OCI-LY1 (cell line): ENCODE measurements at regions not wholly inside any gene's neighbourhood (a gene's known extent, or its start where the extent isn't known, plus 50 kb on each side); places are given as distances from the start of the nearest gene placed in this dataset.

Source experiments
- H2AFZ ChIP-seq: fragments of 200-600 bp; sonication (generic), shearing (Covaris generic); 2 replicates; pipeline ENCODE4 v1.6.0; 2014; ENCODE audit warnings: antibody characterized with exemption, mild to moderate bottlenecking, low read length
- H3F3A ChIP-seq: fragments of 200-600 bp; sonication (generic), shearing (Covaris generic); 2 replicates; pipeline ENCODE4 v1.6.0; 2014; ENCODE audit warnings: mild to moderate bottlenecking, antibody characterized with exemption, low read length, moderate library complexity; ENCODE audit not compliant: insufficient read depth
- H3K27ac ChIP-seq: fragments of 200-600 bp; sonication (generic); 2 replicates; pipeline ENCODE4 v1.5.1; 2014; ENCODE audit warnings: low read length, mixed run types, mild to moderate bottlenecking, low read depth; ENCODE audit not compliant: poor library complexity, severe bottlenecking
- H3K27me3 ChIP-seq: fragments of 200-600 bp; sonication (generic); 2 replicates; pipeline ENCODE4 v1.6.0; 2014; ENCODE audit warnings: antibody characterized with exemption, mild to moderate bottlenecking, low read length, moderate library complexity; ENCODE audit not compliant: insufficient read depth
- H3K36me3 ChIP-seq: fragments of 200-600 bp; sonication (generic); 2 replicates; pipeline ENCODE4 v1.6.1; 2014; ENCODE audit warnings: mild to moderate bottlenecking, antibody characterized with exemption, low read length, moderate library complexity, mixed read lengths; ENCODE audit not compliant: insufficient read depth
- H3K4me1 ChIP-seq: fragments of 200-600 bp; sonication (generic); 2 replicates; pipeline ENCODE4 v1.5.1; 2014; ENCODE audit warnings: mild to moderate bottlenecking, low read length, moderate library complexity; ENCODE audit not compliant: insufficient read depth, severe bottlenecking
- H3K4me2 ChIP-seq: fragments of 200-600 bp; sonication (generic), shearing (Covaris generic); 2 replicates; pipeline ENCODE4 v1.6.1; 2014; ENCODE audit warnings: low read length
- H3K4me3 ChIP-seq: fragments of 200-600 bp; sonication (generic); 2 replicates; pipeline ENCODE4 v1.5.1; 2014; ENCODE audit warnings: low read length, low read depth, mild to moderate bottlenecking, mixed read lengths; ENCODE audit not compliant: poor library complexity, severe bottlenecking
- H3K79me2 ChIP-seq: fragments of 200-600 bp; shearing (Covaris generic); 2 replicates; pipeline ENCODE4 v1.6.1; 2016; ENCODE audit warnings: mixed run types, low read length, mixed read lengths; ENCODE audit not compliant: insufficient read depth
- H3K9ac ChIP-seq: fragments of 200-600 bp; sonication (generic), shearing (Covaris generic); 2 replicates; pipeline ENCODE4 v1.6.1; 2014; ENCODE audit warnings: mild to moderate bottlenecking, low read length, mixed read lengths
- H3K9me2 ChIP-seq: fragments of 200-600 bp; sonication (generic), shearing (Covaris generic); 2 replicates; pipeline ENCODE4 v1.6.1; 2014; ENCODE audit warnings: low read depth, mild to moderate bottlenecking, low read length, mixed read lengths
- H3K9me3 ChIP-seq: fragments of 200-600 bp; shearing (Covaris generic); 2 replicates; pipeline ENCODE4 v1.6.1; 2014; ENCODE audit warnings: low read length, mixed read lengths
- H4K20me1 ChIP-seq: fragments of 200-600 bp; sonication (generic), shearing (Covaris generic); 2 replicates; pipeline ENCODE4 v1.6.0; 2016; ENCODE audit warnings: mild to moderate bottlenecking, low read length; ENCODE audit not compliant: insufficient read depth
- CTCF ChIP-seq: fragments of 200-600 bp; sonication (generic), shearing (Covaris generic); IDR thresholded peaks from 2 replicates; pipeline ENCODE4 v1.5.1; 2017; ENCODE audit warnings: mild to moderate bottlenecking, antibody characterized with exemption, low read length, moderate library complexity, mixed read lengths
- EZH2 ChIP-seq: fragments of 200-600 bp; sonication (generic), shearing (Covaris generic); IDR thresholded peaks from 2 replicates; pipeline ENCODE4 v1.8.0; 2017; ENCODE audit warnings: borderline replicate concordance, mixed run types, mild to moderate bottlenecking, antibody characterized with exemption, low read length, moderate library complexity, mixed read lengths

GRCh38 chr22:47750086-47750485 is 987.6 kb downstream of the TBC1D22A start:
- Histone ChIP-seq H3K4me2 (no peak overlapping the region), H3K36me3 (no peaks in the 10 kb centered on the region), H3K4me1 (no peaks in the 10 kb centered on the region), H3F3A (no peaks in the 10 kb centered on the region), H3K27me3 (peaks cover 7% of the 10 kb centered on the region; the same call in 1 of the 2 replicates), H3K9ac (no peak overlapping the region), H3K9me3 (no peaks in the 10 kb centered on the region), H3K79me2 (no peaks in the 10 kb centered on the region), H3K4me3 (no peak overlapping the region), H3K9me2 (no peaks in the 10 kb centered on the region), H4K20me1 (no peaks in the 10 kb centered on the region), H3K27ac (no peak overlapping the region), H2AFZ (no peak overlapping the region)
- TF ChIP-seq EZH2 (no peak), CTCF (no peak)

GRCh38 chr22:47748957-47749356 is 986.5 kb downstream of the TBC1D22A start:
- Histone ChIP-seq H2AFZ (no peak overlapping the region), H3K27me3 (peaks cover 4% of the 10 kb centered on the region; the same call in 1 of the 2 replicates), H3K79me2 (no peaks in the 10 kb centered on the region), H3K27ac (no peak overlapping the region), H3K9me2 (no peaks in the 10 kb centered on the region), H3K36me3 (no peaks in the 10 kb centered on the region), H3K4me1 (no peaks in the 10 kb centered on the region), H3F3A (no peaks in the 10 kb centered on the region), H3K4me3 (no peak overlapping the region), H3K9me3 (no peaks in the 10 kb centered on the region), H3K4me2 (no peak overlapping the region), H4K20me1 (no peaks in the 10 kb centered on the region), H3K9ac (no peak overlapping the region)
- TF ChIP-seq CTCF (no peak), EZH2 (no peak)

- no peak overlapping the region for H3K27ac ChIP-seq
- no peaks in the 10 kb centered on the region for H3K4me1 ChIP-seq
Observed at GRCh38 chr22:47748271-47748670, 985.8 kb downstream of the TBC1D22A start.

More at GRCh38 chr22:47748271-47748670, 985.8 kb downstream of the TBC1D22A start:
- H3K36me3 ChIP-seq = no peaks in the 10 kb centered on the region
- no peaks in the 10 kb centered on the region for H4K20me1 ChIP-seq
- H3K9me2 ChIP-seq = no peaks in the 10 kb centered on the region
- H3K27me3 ChIP-seq = peaks cover 4% of the 10 kb centered on the region; the same call in 1 of the 2 replicates
- H3K4me2 ChIP-seq = no peak overlapping the region
- H3K9ac ChIP-seq = no peak overlapping the region
- H3K4me3 ChIP-seq = no peak overlapping the region
- H2AFZ ChIP-seq = no peak overlapping the region
- no peaks in the 10 kb centered on the region for H3K79me2 ChIP-seq
- H3K9me3 ChIP-seq = no peaks in the 10 kb centered on the region
- TF ChIP-seq EZH2 (no peak), CTCF (no peak)
- H3F3A ChIP-seq = no peaks in the 10 kb centered on the region
